GM19372 (cell line): ENCODE measurements at regions not wholly inside any gene's neighbourhood (a gene's known extent, or its start where the extent isn't known, plus 50 kb on each side); places are given as distances from the start of the nearest gene placed in this dataset.
"Not testable (repeated sequence)": the region's sequence is repeated elsewhere in the genome, so short reads cannot be mapped to it uniquely, and the experiment has no call there.

ENCODE experiments used
- ATAC-seq: cut with Tn5 transposase; IDR thresholded peaks from one replicate; pipeline ENCODE4 v1.9.1; 2021; ENCODE audit warnings: mild to moderate bottlenecking, low read depth, moderate library complexity; ENCODE audit not compliant: unreplicated experiment

DNA sequence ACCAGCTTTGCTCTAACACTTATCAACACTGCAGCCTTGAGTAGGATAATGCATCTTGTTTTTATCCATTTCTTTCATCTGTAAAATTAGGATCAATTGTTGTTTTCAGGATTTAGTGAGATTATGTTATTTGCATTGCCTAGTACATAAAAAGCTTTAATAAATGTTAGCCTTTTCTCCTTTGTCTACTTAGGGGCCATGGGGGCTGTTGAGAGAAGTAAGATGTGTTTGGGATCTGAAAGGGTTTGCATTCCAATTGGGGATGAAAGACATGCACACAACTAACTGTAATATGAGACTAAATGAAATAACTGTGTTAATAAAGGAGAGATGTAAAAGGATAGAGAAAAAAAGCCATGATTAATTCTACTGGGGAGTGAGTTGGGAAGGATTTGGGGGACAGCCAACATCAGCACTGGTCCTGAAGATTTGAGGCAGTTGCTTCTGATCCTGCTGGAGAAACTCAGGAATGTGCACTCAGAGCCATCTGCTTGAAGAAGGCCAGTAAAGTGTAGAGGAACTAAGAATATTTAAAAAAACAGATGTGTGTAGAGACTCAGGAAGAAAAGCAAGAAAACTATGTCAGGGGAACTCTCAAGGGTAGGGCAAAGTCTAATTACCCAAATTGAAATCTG is 236.3 kb downstream of the OLFM4 start:
- no peak for ATAC-seq

GRCh38 chr13:53266757-53267156 is 238.1 kb downstream of the OLFM4 start:
- no peak for ATAC-seq

GRCh38 chr13:53269634-53270033 is 241.0 kb downstream of the OLFM4 start:
- ATAC-seq: no peak

DNA sequence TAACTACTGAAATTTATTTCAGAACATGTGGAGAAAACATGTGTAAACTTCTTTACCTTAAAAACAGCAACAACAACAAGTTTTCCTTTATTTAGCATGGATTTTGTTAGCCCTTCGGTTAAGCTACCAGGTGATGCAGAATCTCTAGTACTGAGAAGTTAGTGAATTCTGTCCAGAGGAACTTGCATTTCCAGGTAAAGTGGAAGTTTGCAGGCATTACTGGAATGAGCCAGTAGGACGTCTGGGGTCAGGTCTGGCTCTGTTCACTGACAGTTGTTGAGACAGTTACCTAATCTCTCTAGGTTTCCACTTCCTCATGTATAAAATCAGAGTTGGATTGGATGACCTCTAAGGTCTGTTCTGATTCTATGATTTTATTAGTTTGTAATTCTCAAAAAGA is 244.3 kb downstream of the OLFM4 start:
- no peak for ATAC-seq

DNA sequence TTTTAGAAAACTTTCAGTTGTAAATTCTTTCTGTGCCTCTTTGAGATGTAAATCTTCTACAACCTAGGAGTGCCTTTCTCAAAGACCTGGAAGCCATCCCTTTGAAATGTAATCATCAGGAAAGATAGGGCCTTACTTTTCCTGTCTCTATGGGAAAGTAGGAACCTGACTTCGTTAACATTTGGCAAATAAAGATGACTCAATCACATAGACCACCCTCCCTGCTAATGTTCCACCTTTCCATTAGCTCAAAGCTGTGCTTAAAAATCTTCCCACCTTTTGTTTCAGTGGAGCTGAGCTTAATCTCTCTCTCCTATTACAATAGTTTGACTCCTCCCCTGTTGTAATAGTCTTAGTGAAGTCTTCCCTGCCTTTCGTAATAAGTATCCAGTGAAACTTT is 247.7 kb downstream of the OLFM4 start:
- no peak for ATAC-seq

DNA sequence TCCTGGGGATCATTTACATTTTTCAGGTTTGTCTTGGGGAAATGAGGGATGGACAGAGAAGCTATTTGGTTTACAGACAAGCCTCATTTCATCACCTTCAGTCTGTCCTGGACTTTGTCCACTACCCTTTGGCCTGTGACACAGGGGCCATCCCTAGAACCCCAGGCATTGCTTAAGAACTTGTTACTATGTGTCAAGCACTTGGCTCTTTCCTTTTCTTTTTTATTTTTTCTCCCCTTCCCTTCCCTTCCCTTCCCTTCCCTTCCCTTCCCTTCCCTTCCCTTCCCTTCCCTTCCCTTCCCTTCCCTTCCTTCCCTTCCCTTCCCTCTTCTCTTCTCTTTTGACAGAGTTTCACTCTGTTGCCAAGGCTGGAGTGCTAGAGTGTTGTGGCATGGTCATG is 253.1 kb downstream of the OLFM4 start:
- no peak for ATAC-seq

GRCh38 chr13:53285896-53286430 is 257.4 kb downstream of the OLFM4 start:
- no peak for ATAC-seq

DNA sequence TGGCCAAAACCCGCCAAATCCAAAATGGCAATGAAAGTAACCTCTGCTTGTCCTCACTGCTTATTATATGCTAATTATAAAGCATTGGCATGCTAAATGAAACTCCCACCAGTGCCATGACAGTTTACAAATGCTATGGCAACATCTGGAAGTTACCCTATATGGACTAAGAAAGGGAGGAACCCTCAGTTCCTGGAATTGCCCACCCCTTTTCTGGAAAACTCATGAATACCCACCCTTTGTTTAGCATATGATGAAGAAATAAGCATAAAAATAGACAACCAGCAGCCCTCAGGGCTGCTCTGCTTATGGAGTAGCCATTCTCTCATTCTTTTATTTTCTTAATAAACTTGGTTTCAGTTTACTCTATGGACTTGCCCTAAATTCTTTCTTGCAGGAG is 269.8 kb downstream of the OLFM4 start:
- ATAC-seq: no peak

DNA sequence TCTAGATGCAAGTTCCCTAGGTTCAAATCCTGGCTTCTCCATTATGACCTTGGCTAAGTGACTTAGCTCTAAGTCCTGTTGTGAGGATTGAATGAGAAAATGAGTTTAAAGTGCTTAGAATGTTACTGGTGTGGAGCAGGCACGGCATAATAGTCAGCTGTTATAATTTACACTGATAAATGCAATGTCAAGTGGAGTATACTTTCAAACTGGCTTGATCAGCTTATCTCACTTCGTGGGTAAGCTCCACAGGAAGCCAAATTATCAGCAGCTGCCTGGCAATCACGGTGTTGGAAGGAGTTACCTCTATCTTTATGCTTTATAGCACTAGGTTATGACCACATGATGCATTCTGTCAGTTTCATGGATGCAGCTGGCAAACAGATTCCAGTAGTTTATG is 272.8 kb downstream of the OLFM4 start:
- no peak for ATAC-seq

- not testable (repeated sequence) for ATAC-seq
Observed at GRCh38 chr13:53305419-53305818, 276.8 kb downstream of the OLFM4 start.

- ATAC-seq: no peak
Observed at GRCh38 chr13:53310786-53311185, 282.2 kb downstream of the OLFM4 start.

- no peak for ATAC-seq
Observed at GRCh38 chr13:53311561-53311960, 282.9 kb downstream of the OLFM4 start.

DNA sequence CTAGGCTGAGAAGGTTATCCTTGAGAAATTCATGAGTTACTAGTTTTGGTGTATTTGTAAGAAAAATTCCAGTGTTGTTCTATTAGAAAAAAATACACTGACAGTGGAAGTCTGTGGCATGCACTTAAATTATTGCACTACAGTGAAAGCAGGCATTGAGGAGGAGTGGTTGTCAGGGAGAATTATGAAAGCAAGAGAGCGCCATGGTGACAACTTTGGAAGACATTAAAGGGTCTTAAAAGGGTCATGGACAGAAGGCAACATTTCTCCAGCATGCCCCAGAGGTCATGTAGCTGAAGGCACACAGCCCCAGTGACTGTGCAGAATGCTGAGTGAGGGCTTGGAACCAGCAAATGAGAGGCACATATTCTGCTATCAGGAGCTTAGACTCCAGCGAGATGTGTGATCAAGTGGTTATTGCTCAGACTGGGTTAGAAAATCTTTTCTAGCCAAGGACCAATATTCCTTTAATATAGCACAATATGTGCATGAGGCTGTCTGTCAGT is 292.7 kb downstream of the OLFM4 start:
- no peak for ATAC-seq

GRCh38 chr13:53324656-53325055 is 296.0 kb downstream of the OLFM4 start:
- ATAC-seq: no peak

- ATAC-seq: no peak
Observed at GRCh38 chr13:53326716-53327115, 298.1 kb downstream of the OLFM4 start.

DNA sequence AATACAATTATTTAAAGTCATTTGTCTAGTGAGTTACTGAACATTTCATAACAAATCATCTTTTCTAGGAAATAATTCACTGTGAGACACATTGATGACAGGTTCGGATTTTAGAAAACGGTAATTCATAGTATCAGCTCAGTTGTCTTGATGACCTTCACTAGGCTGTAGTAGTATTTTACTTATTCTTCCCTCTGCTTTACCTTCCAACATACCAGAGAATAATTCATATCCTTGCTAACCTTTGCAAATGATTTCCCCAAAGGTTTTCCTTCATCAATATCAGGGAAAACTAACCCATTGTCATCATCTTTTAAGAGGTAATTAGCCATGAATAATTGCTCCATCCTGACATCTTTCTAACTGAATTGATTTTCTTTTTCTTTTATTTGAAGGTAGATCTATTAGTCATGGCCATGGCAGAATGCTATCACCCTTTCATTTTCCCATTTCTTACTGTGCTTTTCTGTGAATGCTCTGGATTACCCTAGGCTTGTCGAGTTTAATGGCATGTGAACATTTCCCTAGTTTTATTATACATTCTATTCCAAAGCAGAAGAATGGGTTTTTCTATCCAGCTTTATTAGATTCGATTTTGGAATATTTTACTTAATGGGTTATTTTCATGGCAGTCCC is 299.2 kb downstream of the OLFM4 start:
- ATAC-seq: no peak

DNA sequence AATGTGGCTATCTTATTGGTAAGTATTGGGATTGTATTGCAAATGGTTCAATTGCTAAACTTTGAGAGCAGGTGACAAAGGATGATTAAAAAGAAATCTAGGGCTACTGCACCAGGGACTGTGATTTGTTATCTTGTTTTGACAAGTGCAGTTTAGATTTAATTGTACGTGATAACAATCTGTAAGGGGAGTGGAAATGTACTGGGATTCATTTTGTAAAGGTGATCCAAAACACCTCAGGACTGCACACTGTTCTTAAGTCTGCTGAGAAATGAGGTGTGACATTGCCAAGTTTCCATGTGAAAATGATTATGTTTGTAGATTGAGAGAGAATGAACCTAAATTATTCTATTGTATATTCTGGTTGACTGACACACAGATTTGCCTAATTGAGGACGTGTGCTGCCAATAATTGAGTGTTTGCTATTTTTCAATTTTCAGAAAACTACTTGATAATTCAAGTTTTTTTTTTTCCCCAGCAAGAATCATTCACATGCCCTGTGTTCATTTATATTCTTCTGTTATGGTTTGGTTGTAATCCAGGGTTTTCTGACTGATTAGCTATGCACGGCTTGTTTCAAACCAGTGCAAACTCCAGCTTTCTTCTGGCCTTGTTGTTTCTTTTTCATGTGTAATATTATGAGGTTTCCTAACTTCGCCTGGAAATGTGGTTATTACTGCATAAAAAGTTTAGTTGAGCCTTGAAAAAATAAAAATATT is 308.0 kb downstream of the OLFM4 start:
- no peak for ATAC-seq

- ATAC-seq: no peak
Observed at GRCh38 chr13:53338760-53339159, 310.1 kb downstream of the OLFM4 start.

GRCh38 chr13:53340505-53341143 is 312.0 kb downstream of the OLFM4 start:
- ATAC-seq: no peak

- no peak for ATAC-seq
Observed at GRCh38 chr13:53341144-53341510, 312.5 kb downstream of the OLFM4 start.
